SK-N-SH (cell line): ENCODE measurements at regions not wholly inside any gene's neighbourhood (a gene's known extent, or its start where the extent isn't known, plus 50 kb on each side); places are given as distances from the start of the nearest gene placed in this dataset.

ENCODE experiments used
- CTCF ChIA-PET: fragments of 300-600, 350-600 bp; formaldehyde crosslinking; extraction: SDS; loops from one replicate; lab custom pipeline; 2021; lab: Yijun Ruan, JAX
- POLR2A ChIA-PET: fragments of 350-600 bp; sonication (Branson Sonifier 250); formaldehyde crosslinking; extraction: SDS; loops from one replicate; lab custom pipeline; 2020; ENCODE audit warnings: antibody characterized with exemption, inconsistent platforms; lab: Yijun Ruan, JAX
- DNase-seq: peaks from one replicate; pipeline ENCODE4 v3.0.0; 2012
- H2AFZ ChIP-seq: fragments of 200-600 bp; sonication (generic); 2 replicates; pipeline ENCODE4 v1.8.1; 2016; ENCODE audit warnings: antibody characterized with exemption, mild to moderate bottlenecking, low read depth
- H3F3A ChIP-seq: fragments of 200-600 bp; sonication (generic); replicated peaks from 2 replicates; pipeline ENCODE3; 2016; ENCODE audit warnings: antibody characterized with exemption, mild to moderate bottlenecking; ENCODE audit not compliant: insufficient read depth
- H3K27ac ChIP-seq, 2 experiments: fragments of 200-500 bp in 1 of 2; fragments of 200-600 bp in 1 of 2; sonication (Bioruptor generic) in 1 of 2; sonication (generic), shearing (Covaris generic) in 1 of 2; 2 replicates each; pipeline versions ENCODE4 v1.5.1 to v1.6.1; 2014 to 2016; ENCODE audit warnings: low read depth in 2 of 2, inconsistent platforms in 1 of 2, low read length in 1 of 2, mild to moderate bottlenecking in 1 of 2, mixed read lengths in 1 of 2
- H3K27me3 ChIP-seq: fragments of 200-600 bp; sonication (generic), shearing (Covaris generic); 2 replicates; pipeline ENCODE4 v1.6.1; 2016; ENCODE audit warnings: mixed run types; ENCODE audit not compliant: insufficient read depth
- H3K36me3 ChIP-seq, 2 experiments: fragments of 200-500 bp in 1 of 2; fragments of 200-600 bp in 1 of 2; sonication (Bioruptor generic) in 1 of 2; sonication (generic) in 1 of 2; replicated peaks in 1 of 2; 2 replicates each; pipeline versions ENCODE3 to v1.5.1; 2014 to 2016; ENCODE audit warnings: low read length in 1 of 2, mild to moderate bottlenecking in 1 of 2; ENCODE audit not compliant: insufficient read depth in 2 of 2, control insufficient read depth in 1 of 2
- H3K4me1 ChIP-seq, 2 experiments: fragments of 200-500 bp in 1 of 2; fragments of 200-600 bp in 1 of 2; sonication (Bioruptor generic) in 1 of 2; sonication (generic), shearing (Covaris generic) in 1 of 2; 2 replicates each; pipeline versions ENCODE4 v1.5.1 to v1.6.1; 2014 to 2016; ENCODE audit warnings: low read depth in 1 of 2, low read length in 1 of 2, mixed run types in 1 of 2; ENCODE audit not compliant: insufficient read depth in 2 of 2, control insufficient read depth in 1 of 2
- H3K4me2 ChIP-seq: fragments of 200-600 bp; sonication (generic), shearing (Covaris generic); 2 replicates; pipeline ENCODE4 v1.6.1; 2017; ENCODE audit warnings: mixed run types
- H3K4me3 ChIP-seq, 2 experiments: fragments of 200-500 bp in 1 of 2; fragments of 200-600 bp in 1 of 2; sonication (Bioruptor generic) in 1 of 2; sonication (generic), shearing (Covaris generic) in 1 of 2; 2 replicates each; pipeline versions ENCODE4 v1.5.1 to v1.8.1; 2014 to 2016; ENCODE audit warnings: low read depth in 2 of 2, inconsistent platforms in 1 of 2, low read length in 1 of 2, mild to moderate bottlenecking in 1 of 2, mixed read lengths in 1 of 2, moderate library complexity in 1 of 2
- H3K79me2 ChIP-seq: fragments of 200-600 bp; sonication (generic); 2 replicates; pipeline ENCODE4 v1.8.1; 2017; ENCODE audit warnings: mild to moderate bottlenecking; ENCODE audit not compliant: insufficient read depth
- H3K9ac ChIP-seq: fragments of 200-600 bp; sonication (generic); 2 replicates; pipeline ENCODE4 v1.6.1; 2017; ENCODE audit warnings: mixed run types
- H3K9me2 ChIP-seq: fragments of 200-600 bp; sonication (generic); 2 replicates; pipeline ENCODE4 v1.6.1; 2017; ENCODE audit warnings: mixed run types
- H3K9me3 ChIP-seq: fragments of 200-600 bp; sonication (generic); 2 replicates; pipeline ENCODE4 v1.6.1; 2017; ENCODE audit warnings: mixed run types, mild to moderate bottlenecking, moderate library complexity
- H4K20me1 ChIP-seq: fragments of 200-600 bp; sonication (generic); 2 replicates; pipeline ENCODE4 v1.6.1; 2017; ENCODE audit warnings: mild to moderate bottlenecking, mixed run types; ENCODE audit not compliant: insufficient read depth
- GABPA ChIP-seq: IDR thresholded peaks from 2 replicates; pipeline ENCODE4 v1.4.0; 2012; ENCODE audit warnings: low read depth, mild to moderate bottlenecking
- IRF3 ChIP-seq: fragments of 150-350 bp; IDR thresholded peaks from 2 replicates; pipeline ENCODE4 v1.6.1; 2016; ENCODE audit warnings: mild to moderate bottlenecking, low read depth, low read length
- JUND ChIP-seq: IDR thresholded peaks from 2 replicates; pipeline ENCODE4 v1.4.0; 2012
- MXI1 ChIP-seq: IDR thresholded peaks from 2 replicates; pipeline ENCODE4 v1.6.1; 2012; ENCODE audit warnings: mild to moderate bottlenecking, low read depth, low read length, improper control_type of control experiment
- POLR2AphosphoS5 ChIP-seq: IDR thresholded peaks from 2 replicates; pipeline ENCODE4 v1.6.1; 2012; ENCODE audit warnings: low read depth, low read length
- RAD21 ChIP-seq: IDR thresholded peaks from 2 replicates; pipeline ENCODE4 v1.6.1; 2012; ENCODE audit warnings: mild to moderate bottlenecking, low read length
- RCOR1 ChIP-seq: fragments of 150-350 bp; IDR thresholded peaks from 2 replicates; pipeline ENCODE4 v1.6.1; 2017; ENCODE audit warnings: antibody characterized with exemption, low read length
- RXRA ChIP-seq: IDR thresholded peaks from 2 replicates; pipeline ENCODE4 v1.4.0; 2012; ENCODE audit warnings: low read depth, mild to moderate bottlenecking, borderline replicate concordance
- SMC3 ChIP-seq: IDR thresholded peaks from 2 replicates; pipeline ENCODE4 v1.6.1; 2012; ENCODE audit warnings: low read depth, low read length, improper control_type of control experiment
- TAF1 ChIP-seq: IDR thresholded peaks from 2 replicates; pipeline ENCODE4 v1.6.1; 2012; ENCODE audit warnings: low read depth, mild to moderate bottlenecking, low read length, moderate library complexity, borderline replicate concordance
- YY1 ChIP-seq: IDR thresholded peaks from 2 replicates; pipeline ENCODE4 v1.4.0; 2012; ENCODE audit warnings: low read depth, mild to moderate bottlenecking
- ZBTB33 ChIP-seq: IDR thresholded peaks from 2 replicates; pipeline ENCODE4 v1.4.0; 2012; ENCODE audit warnings: low read depth, borderline replicate concordance
- WGBS: methylation state at CpG from one replicate; pipeline ENCODE4 v1.1.6; 2017; ENCODE audit warnings: low lambda C conversion rate; 5-methylcytosine and 5-hydroxymethylcytosine counted together
- TF ChIP-seq, protein P1 (sequence below): IDR thresholded peaks from 2 replicates; pipeline ENCODE4; 2012
- TF ChIP-seq, protein P2 (sequence below): IDR thresholded peaks from 2 replicates; pipeline ENCODE4 v1.4.0; 2012; ENCODE audit warnings: low read depth, borderline replicate concordance
- TF ChIP-seq, protein P3 (sequence below): fragments of 200-600 bp; sonication (generic); IDR thresholded peaks from 2 replicates; pipeline ENCODE4 v1.6.1; 2017; ENCODE audit warnings: antibody characterized with exemption, mild to moderate bottlenecking, moderate library complexity

DNA sequence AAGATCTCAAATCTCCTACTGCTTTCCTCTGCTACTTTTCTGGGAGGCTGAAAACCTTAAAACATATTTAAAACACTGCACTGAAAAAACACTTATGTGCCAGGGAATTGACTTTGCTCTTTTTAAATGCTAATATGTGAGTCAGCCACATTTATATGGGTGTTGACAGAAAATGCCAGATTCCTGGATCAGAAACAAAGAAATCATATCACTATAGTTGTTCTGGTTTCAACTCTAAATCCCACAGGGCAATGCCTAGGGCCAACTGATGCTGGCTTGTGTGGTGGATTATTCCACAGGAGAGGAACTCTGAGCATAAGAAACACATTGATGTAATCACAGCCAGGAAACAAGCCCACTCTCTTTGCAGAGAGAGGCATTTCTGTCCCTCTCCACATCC lies 1439.0 kb upstream of the SPRY2 start (continued):
- TF ChIP-seq MXI1: no peak

DNA sequence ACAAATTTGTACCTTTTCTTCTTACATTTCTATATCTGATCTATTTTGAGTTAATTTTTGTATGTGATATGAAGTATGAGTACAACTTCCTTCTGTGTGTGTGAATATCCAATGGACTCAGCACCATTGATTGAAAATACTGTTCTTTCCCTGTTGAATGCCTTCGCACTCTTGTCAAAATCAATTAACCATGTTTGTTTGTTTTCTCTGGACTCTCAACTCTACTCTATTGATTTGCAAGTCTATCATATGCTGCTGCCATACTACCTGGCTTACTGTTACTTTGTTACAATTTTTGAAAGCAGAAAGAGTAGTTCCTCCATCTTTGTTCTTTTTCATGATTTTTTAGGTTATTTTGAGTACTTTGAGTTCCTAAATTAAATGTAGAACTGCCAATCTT lies 1437.4 kb upstream of the SPRY2 start:
- Histone ChIP-seq H3K4me2 (no peak overlapping the region), H3K9me3 (no peaks in the 10 kb centered on the region; the same call in 1 of the 2 replicates), H3K4me1 (no peaks in the 10 kb centered on the region), H3K4me3 (no peak overlapping the region), H3K9me2 (no peaks in the 10 kb centered on the region), H3K27me3 (no peaks in the 10 kb centered on the region), H3K27ac (no peak overlapping the region), H3K9ac (no peak overlapping the region), H3K36me3 (no peaks in the 10 kb centered on the region), H2AFZ (no peak overlapping the region), H3F3A (no peaks in the 10 kb centered on the region), H4K20me1 (no peaks in the 10 kb centered on the region), H3K79me2 (no peaks in the 10 kb centered on the region)
- DNase-seq: no peak
- TF ChIP-seq ZBTB33 (no peak), POLR2AphosphoS5 (no peak), JUND (no peak), RAD21 (no peak), SMC3 (no peak), IRF3 (no peak), RCOR1 (no peak), YY1 (no peak), TAF1 (no peak), RXRA (no peak), GABPA (no peak)
- TF ChIP-seq, protein P1, sequence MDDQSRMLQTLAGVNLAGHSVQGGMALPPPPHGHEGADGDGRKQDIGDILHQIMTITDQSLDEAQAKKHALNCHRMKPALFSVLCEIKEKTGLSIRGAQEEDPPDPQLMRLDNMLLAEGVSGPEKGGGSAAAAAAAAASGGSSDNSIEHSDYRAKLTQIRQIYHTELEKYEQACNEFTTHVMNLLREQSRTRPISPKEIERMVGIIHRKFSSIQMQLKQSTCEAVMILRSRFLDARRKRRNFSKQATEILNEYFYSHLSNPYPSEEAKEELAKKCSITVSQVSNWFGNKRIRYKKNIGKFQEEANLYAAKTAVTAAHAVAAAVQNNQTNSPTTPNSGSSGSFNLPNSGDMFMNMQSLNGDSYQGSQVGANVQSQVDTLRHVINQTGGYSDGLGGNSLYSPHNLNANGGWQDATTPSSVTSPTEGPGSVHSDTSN: no peak
- TF ChIP-seq, protein P2, sequence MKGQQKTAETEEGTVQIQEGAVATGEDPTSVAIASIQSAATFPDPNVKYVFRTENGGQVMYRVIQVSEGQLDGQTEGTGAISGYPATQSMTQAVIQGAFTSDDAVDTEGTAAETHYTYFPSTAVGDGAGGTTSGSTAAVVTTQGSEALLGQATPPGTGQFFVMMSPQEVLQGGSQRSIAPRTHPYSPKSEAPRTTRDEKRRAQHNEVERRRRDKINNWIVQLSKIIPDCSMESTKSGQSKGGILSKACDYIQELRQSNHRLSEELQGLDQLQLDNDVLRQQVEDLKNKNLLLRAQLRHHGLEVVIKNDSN: no peak
- TF ChIP-seq, protein P3, sequence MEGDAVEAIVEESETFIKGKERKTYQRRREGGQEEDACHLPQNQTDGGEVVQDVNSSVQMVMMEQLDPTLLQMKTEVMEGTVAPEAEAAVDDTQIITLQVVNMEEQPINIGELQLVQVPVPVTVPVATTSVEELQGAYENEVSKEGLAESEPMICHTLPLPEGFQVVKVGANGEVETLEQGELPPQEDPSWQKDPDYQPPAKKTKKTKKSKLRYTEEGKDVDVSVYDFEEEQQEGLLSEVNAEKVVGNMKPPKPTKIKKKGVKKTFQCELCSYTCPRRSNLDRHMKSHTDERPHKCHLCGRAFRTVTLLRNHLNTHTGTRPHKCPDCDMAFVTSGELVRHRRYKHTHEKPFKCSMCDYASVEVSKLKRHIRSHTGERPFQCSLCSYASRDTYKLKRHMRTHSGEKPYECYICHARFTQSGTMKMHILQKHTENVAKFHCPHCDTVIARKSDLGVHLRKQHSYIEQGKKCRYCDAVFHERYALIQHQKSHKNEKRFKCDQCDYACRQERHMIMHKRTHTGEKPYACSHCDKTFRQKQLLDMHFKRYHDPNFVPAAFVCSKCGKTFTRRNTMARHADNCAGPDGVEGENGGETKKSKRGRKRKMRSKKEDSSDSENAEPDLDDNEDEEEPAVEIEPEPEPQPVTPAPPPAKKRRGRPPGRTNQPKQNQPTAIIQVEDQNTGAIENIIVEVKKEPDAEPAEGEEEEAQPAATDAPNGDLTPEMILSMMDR: no peak
- ChIA-PET POLR2A (no interaction called here), CTCF (no interaction called here)
- WGBS: 44% methylated on average over 1 of the region's 1 CpG
